Activated naive CD4-positive, alpha-beta T cell (primary cell): ENCODE measurements at regions not wholly inside any gene's neighbourhood (a gene's known extent, or its start where the extent isn't known, plus 50 kb on each side); places are given as distances from the start of the nearest gene placed in this dataset.
"Not testable (repeated sequence)": the region's sequence is repeated elsewhere in the genome, so short reads cannot be mapped to it uniquely, and the experiment has no call there.

Experiments used
- DNase-seq, 4 experiments: peaks; one replicate each; lab custom pipeline; 2025; lab: John Stamatoyannopoulos, UW

DNA sequence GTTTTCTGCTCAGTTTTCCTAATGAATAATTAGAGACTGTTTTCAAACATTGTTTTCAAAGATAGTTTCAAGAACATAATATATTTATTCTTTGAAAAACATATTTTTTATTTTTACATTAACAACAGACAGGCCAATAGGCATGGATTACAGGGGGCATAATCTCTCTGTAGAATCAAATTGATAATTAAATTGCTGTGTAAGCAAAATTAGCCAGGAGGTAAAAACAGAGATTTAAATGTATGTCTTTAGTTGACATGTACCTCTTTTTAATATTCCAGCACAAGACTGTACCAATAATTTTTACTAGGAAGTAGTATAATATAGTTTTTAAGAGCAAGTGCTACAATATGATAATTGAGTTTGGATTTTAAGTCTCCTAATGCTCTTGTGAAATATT lies 1444.5 kb downstream of the BRINP3 start:
- no peak for DNase-seq

- no peak for DNase-seq
Observed at GRCh38 chr1:189036628-189037027, 1441.0 kb downstream of the BRINP3 start.

- no peak for DNase-seq
Observed at GRCh38 chr1:189046127-189046526, 1431.5 kb downstream of the BRINP3 start.

- DNase-seq = no peak
Observed at GRCh38 chr1:189084811-189085210, 1392.9 kb downstream of the BRINP3 start.

DNA sequence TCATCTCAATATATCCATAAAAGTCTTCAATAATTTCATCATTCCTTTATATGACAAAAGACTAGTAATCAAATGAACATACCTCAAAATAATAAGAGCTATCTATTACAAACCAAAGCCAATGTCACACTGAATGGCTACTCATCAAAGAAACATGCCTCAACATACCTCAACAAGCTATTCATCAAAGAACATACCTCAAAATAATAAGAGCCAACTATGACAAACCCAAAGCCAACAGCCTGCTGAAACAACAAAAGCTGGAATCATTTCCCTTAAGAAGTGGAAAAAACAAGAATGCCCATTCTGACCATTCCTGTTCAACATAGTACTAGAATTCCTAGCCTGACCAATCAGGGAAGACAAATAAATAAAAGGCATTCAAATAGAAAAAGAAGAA lies 1373.7 kb downstream of the BRINP3 start:
- no peak for DNase-seq

- DNase-seq = no peak
Observed at GRCh38 chr1:189117072-189117770, 1360.4 kb downstream of the BRINP3 start.

DNA sequence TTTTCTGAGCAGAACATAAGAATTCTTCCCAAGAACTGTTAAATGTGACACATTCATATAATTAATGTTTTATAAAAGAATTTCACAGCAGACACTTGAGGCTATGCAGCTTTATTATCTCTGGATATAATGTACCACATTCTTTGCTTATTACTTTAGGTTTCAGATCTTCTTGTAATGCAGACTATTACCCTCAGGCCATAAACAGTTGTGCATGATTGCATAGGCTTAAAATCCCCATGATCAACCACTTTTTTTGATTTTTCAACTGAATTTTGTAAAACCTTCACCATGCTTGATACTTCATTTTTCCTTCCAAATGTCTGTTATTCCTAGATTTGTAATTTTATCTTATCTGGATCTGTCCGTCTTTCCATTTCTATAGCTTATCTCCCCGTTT lies 1355.7 kb downstream of the BRINP3 start:
- DNase-seq = no peak

- no peak for DNase-seq
Observed at GRCh38 chr1:189125694-189126093, 1352.0 kb downstream of the BRINP3 start.

- DNase-seq = no peak
Observed at GRCh38 chr1:189131576-189131975, 1346.1 kb downstream of the BRINP3 start.

GRCh38 chr1:189139748-189140147 lies 1337.9 kb downstream of the BRINP3 start:
- not testable (repeated sequence) for DNase-seq

DNA sequence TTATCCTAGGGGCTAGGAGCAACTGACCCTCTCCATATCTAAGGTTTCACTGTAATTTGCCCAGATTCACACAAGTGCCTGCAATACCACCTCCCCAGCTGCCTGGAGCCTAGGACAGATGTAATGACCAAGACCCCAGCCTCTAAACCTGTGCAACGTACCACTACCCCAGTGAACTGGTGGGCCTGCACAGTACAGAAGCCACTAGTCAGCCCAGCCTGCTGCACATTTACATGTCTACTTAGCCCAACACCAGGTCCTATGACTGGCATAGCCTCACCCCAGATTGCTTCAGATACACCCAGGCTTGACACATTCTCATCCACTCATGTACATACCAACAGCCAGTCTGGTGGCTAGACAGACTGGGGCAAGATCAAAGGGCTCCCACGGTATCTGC lies 1336.6 kb downstream of the BRINP3 start:
- DNase-seq = no peak

GRCh38 chr1:189149547-189150375 lies 1327.9 kb downstream of the BRINP3 start:
- no peak for DNase-seq

DNA sequence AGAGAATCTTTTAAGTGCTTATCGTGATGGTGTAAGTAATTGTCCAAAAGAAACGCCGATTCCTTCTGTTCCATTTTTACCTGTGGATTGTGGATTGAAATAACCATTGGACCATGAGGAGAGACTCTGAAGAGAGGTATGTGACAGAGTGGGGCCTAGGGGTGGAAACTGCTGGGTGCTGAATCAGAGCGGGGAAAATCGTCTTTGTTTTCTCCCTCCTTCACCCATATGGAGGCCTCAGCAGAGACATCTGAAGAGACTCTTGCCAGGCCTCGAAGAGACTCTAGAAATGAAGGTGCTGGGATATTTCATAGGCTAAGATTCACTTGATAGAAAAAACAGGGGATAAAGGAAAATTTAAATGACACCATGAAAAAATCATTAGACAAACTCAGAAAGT lies 1327.0 kb downstream of the BRINP3 start:
- DNase-seq = no peak

DNA sequence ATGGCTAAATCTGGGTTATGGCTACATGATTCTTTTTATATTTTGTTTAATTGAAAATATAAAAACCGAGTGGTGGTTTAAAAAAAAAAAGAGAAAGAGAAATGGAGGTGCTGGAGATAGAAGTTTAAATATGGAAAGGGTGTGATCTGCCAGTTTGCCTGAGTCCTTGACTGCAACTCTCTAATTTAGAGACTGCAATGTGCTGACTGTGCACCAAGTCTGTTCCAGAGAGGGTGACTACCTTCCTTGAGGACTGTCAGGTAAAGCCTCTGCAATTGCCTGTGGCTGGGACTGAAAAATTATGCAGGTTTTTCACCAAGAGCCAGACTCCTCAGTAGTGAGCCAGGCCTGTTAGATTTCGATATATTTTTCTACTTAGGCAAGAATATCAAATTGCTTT lies 1326.3 kb downstream of the BRINP3 start:
- DNase-seq = no peak

DNA sequence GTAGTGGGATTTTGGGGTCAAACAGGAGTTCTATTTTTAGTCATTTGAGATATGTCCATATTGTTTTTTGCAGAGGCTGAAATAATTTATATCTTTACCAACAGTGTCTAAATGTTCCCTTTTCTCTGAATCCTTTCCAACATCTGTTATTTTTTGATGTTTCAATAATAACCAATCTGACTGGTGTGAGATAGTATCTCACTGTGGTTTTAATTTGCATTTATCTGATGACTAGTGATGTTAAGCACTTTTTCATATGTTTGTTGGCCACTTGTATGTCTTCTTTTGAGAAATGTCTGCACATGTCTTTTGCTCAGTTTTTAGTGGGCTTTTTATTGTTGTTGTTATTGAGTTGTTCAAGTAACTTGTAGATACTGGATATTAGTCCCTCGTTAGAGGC lies 1325.0 kb downstream of the BRINP3 start:
- no peak for DNase-seq

DNA sequence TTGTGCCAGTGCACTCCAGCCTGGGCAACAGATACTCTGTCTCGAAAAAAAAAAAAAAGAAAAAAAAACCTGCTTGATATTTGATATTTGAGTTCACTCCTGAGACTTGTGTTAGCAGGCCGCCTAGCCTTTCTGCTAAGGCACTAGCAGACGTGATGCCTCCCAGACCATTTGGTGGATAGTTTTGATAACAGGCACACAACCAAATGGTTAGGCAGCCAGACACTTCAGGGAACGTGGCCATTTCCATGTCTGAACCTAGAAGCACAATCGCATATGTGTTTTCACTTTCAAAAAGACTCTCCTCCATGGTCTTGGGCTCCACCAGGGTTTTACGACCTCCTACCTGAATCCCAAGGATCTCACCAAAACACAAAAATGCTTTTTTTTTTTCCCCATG lies 1319.5 kb downstream of the BRINP3 start:
- DNase-seq = no peak

DNA sequence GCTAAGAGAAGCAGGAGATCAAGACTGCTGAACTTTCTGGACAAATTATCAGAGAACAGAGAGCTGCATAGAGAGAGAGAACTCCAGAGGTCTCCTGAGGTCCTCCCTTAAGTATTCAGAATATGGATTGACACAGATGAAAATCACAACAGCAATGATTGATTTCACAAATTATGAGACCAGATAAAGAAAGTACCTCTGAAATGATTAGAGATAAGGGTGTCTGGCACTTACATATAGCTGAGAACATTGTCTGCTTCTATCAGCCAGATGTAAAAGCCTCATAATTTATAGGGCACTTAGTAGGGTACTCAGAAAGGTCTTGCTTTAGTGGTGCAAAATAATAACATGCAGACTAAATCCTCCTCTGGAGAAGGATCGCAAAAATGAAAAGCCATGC lies 1301.8 kb downstream of the BRINP3 start:
- no peak for DNase-seq

- no peak for DNase-seq
Observed at GRCh38 chr1:189180057-189180456, 1297.6 kb downstream of the BRINP3 start.

DNA sequence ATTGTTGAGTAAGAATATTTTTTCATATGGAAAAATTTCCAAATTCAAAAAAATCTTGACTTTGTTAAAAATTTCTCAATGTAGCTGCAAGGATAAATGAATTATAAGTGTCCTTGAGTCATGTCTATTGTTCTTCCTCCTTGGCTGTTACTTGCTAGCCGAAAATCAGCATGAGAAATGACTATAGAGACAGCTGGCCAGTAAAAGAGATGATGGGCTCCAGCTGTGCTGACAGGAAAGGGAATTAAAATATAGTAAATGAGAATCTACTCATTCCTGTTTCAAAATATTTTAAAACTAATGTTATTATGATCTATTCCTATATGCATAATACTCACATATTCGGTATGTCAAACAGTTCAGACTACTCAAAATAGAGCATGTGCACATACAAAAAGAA lies 1292.6 kb downstream of the BRINP3 start:
- no peak for DNase-seq

DNA sequence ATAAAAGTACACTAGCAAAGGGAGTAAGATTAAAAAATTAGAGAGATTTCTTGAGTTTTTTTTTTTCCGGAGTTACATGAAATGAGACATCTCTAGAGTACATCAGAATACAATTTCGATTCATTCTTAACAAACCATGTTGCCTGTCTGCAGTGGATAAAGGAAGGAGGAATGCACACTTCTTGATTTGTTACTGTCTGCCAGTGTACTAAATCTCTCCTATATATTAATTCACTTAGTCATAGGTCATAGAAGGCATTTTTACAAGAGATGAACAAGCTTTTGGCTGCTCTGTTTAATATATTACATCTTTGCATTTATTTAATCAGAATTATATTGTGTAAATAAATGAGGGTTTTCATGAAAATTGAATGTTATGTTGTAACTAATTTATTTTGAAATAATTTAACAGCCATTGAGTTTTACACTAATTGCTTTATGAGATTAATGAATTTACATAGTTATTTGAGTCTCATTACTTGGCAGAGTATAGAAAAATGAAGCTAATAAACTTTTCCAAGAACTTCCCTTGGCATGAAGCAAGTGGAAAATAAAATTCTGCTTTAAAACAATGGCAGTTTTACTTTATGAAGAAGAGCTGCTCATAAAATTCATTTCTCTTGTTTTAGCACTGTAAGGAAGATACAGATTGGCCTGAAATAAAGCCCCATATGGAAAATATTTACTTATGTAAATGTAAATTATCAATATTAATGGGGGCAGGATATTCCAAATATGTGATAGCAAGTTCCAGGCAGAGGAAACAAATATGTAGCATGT lies 1284.7 kb downstream of the BRINP3 start:
- no peak for DNase-seq

- no peak for DNase-seq
Observed at GRCh38 chr1:189205863-189206262, 1271.8 kb downstream of the BRINP3 start.

- DNase-seq = no peak
Observed at GRCh38 chr1:189206617-189207016, 1271.0 kb downstream of the BRINP3 start.

- no peak for DNase-seq
Observed at GRCh38 chr1:189211742-189212141, 1265.9 kb downstream of the BRINP3 start.
